ENCODE measurements at regions not wholly inside any gene's neighbourhood (a gene's known extent, or its start where the extent isn't known, plus 50 kb on each side); places are given as distances from the start of the nearest gene placed in this dataset.
"Not testable (repeated sequence)": the region's sequence is repeated elsewhere in the genome, so short reads cannot be mapped to it uniquely, and the experiment has no call there.

GRCh38 chr5:97480313-97480712 lies 297.3 kb upstream of the RIOK2 start:
- DNase-seq (ENCODE audit: low read depth in 2 of 2): no peak

- no peak for DNase-seq (ENCODE audit: low read depth in 2 of 2)
Measured at GRCh38 chr5:97488126-97488668, 305.1 kb upstream of the RIOK2 start.

GRCh38 chr5:97489010-97489840 lies 306.2 kb upstream of the RIOK2 start:
- no peak for DNase-seq (ENCODE audit: low read depth in 2 of 2)

- no peak for DNase-seq (ENCODE audit: low read depth in 2 of 2)
Measured at GRCh38 chr5:97494465-97494864, 311.4 kb upstream of the RIOK2 start.

GRCh38 chr5:97495301-97495700 lies 312.3 kb upstream of the RIOK2 start:
- no peak for DNase-seq (ENCODE audit: low read depth in 2 of 2)

GRCh38 chr5:97496037-97496436 lies 313.0 kb upstream of the RIOK2 start:
- no peak for DNase-seq (ENCODE audit: low read depth in 2 of 2)

- DNase-seq (ENCODE audit: low read depth in 2 of 2): no peak
Measured at GRCh38 chr5:97498657-97499056, 315.6 kb upstream of the RIOK2 start.

- DNase-seq (ENCODE audit: low read depth in 2 of 2): no peak
Measured at GRCh38 chr5:97499605-97500004, 316.6 kb upstream of the RIOK2 start.

- no peak for DNase-seq (ENCODE audit: low read depth in 2 of 2)
Measured at GRCh38 chr5:97501286-97501964, 318.4 kb upstream of the RIOK2 start.

GRCh38 chr5:97501965-97502305 lies 318.9 kb upstream of the RIOK2 start:
- DNase-seq (ENCODE audit: low read depth in 2 of 2): no peak

GRCh38 chr5:97508864-97509263 lies 325.8 kb upstream of the RIOK2 start:
- no peak for DNase-seq (ENCODE audit: low read depth in 2 of 2)

- not testable (repeated sequence) for DNase-seq (ENCODE audit: low read depth in 2 of 2)
Measured at GRCh38 chr5:97519565-97519964, 336.5 kb upstream of the RIOK2 start.

- DNase-seq (ENCODE audit: low read depth in 2 of 2): not testable (repeated sequence)
Measured at GRCh38 chr5:97523336-97523735, 340.3 kb upstream of the RIOK2 start.

- no peak for DNase-seq (ENCODE audit: low read depth in 2 of 2)
Measured at GRCh38 chr5:97525780-97526179, 342.7 kb upstream of the RIOK2 start.

- no peak for DNase-seq (ENCODE audit: low read depth in 2 of 2)
Measured at GRCh38 chr5:97528941-97529340, 345.9 kb upstream of the RIOK2 start.

GRCh38 chr5:97529354-97529985 lies 346.4 kb upstream of the RIOK2 start:
- DNase-seq (ENCODE audit: low read depth in 2 of 2): no peak

- no peak for DNase-seq (ENCODE audit: low read depth in 2 of 2)
Measured at GRCh38 chr5:97531549-97531948, 348.5 kb upstream of the RIOK2 start.

- no peak for DNase-seq (ENCODE audit: low read depth in 2 of 2)
Measured at GRCh38 chr5:97534166-97534565, 351.1 kb upstream of the RIOK2 start.

- no peak for DNase-seq (ENCODE audit: low read depth in 2 of 2)
Measured at GRCh38 chr5:97536683-97537082, 353.6 kb upstream of the RIOK2 start.

GRCh38 chr5:97538912-97539311 lies 355.9 kb upstream of the RIOK2 start:
- DNase-seq (ENCODE audit: low read depth in 2 of 2): no peak

- DNase-seq (ENCODE audit: low read depth in 2 of 2): no peak
Measured at GRCh38 chr5:97541864-97542263, 358.8 kb upstream of the RIOK2 start.

- DNase-seq (ENCODE audit: low read depth in 2 of 2): no peak
Measured at GRCh38 chr5:97542469-97542868, 359.4 kb upstream of the RIOK2 start.

- DNase-seq (ENCODE audit: low read depth in 2 of 2): no peak
Measured at GRCh38 chr5:97543166-97543565, 360.1 kb upstream of the RIOK2 start.

Measured in stimulated activated CD8-positive, alpha-beta memory T cell treated with anti-CD3 and anti-CD28 coated beads, Interleukin-2, amount 100 ng/mL, for 48 hours (primary cell).